HFF-Myc (cell line): ENCODE measurements at regions not wholly inside any gene's neighbourhood (a gene's known extent, or its start where the extent isn't known, plus 50 kb on each side); places are given as distances from the start of the nearest gene placed in this dataset.

ENCODE experiments used
- DNase-seq: peaks from one replicate; pipeline ENCODE4 v3.0.0-alpha.2; 2011; ENCODE audit warnings: low read depth; ENCODE audit errors: extremely low read depth
- H3K4me3 ChIP-seq: replicated peaks from 2 replicates; pipeline ENCODE4 v1.5.1; 2011; ENCODE audit warnings: low read depth, mild to moderate bottlenecking, control low read depth, low read length
- TF ChIP-seq, protein P1 (sequence below): IDR thresholded peaks from 2 replicates; pipeline ENCODE4 v1.5.1; 2012; ENCODE audit warnings: mild to moderate bottlenecking, low read depth, low read length, control low read depth; ENCODE audit errors: missing control alignments

DNA sequence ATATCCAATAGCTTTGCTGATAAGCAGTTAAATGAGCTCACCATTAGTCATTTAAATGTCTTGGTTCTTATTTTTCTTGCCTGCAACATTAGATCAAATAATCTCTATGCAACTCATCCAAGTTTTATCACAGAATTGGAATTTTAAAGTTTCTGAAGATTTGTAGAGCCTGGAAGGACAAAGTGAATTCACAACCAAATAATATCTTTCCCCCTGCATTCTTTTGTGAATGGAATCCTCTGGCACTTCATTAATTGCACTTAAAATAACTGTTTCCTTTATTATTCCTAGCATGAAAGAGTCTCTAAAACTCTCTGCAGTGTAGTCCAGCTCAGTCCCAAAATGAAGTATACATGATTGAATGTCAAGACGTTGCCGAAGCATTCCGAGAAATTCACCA lies 345.6 kb upstream of the TGFBR2 start:
- TF ChIP-seq, protein P1, sequence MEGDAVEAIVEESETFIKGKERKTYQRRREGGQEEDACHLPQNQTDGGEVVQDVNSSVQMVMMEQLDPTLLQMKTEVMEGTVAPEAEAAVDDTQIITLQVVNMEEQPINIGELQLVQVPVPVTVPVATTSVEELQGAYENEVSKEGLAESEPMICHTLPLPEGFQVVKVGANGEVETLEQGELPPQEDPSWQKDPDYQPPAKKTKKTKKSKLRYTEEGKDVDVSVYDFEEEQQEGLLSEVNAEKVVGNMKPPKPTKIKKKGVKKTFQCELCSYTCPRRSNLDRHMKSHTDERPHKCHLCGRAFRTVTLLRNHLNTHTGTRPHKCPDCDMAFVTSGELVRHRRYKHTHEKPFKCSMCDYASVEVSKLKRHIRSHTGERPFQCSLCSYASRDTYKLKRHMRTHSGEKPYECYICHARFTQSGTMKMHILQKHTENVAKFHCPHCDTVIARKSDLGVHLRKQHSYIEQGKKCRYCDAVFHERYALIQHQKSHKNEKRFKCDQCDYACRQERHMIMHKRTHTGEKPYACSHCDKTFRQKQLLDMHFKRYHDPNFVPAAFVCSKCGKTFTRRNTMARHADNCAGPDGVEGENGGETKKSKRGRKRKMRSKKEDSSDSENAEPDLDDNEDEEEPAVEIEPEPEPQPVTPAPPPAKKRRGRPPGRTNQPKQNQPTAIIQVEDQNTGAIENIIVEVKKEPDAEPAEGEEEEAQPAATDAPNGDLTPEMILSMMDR = no peak
- H3K4me3 ChIP-seq = no peak overlapping the region
- no peak for DNase-seq

DNA sequence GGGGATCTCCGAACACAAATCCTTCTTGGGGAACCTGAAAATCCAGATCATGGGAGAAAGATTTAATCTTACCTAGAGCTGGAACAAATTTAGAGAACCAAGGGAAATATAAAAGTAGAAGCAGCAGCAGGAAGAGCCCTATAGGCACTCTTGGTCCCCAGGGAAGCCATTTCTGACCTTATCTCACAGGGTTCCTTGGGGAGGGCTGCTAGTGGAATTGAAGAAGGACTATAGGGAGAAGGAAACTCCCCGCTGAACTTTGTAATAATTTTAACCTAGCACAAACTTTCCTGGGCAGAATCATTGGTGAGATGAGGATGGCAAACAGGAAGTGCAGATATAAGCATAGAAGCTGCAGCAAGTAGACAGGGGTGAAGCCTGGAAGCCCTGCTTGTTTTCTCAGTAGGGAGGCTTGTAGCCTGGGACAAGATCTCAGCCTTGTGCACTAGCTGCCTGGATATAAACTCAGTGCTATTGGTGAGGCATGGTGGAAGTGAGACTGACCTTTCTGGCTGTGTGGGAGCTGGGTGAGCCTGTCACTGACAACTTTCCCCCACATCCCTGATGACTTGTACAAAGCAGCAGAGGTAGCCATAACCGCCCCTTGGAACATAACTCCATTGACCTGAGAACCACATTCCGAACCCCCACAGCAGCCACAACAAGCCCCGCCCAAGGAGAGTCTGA lies 343.0 kb upstream of the TGFBR2 start:
- no peak overlapping the region for H3K4me3 ChIP-seq
- DNase-seq = no peak
- TF ChIP-seq, protein P1 = no peak

DNA sequence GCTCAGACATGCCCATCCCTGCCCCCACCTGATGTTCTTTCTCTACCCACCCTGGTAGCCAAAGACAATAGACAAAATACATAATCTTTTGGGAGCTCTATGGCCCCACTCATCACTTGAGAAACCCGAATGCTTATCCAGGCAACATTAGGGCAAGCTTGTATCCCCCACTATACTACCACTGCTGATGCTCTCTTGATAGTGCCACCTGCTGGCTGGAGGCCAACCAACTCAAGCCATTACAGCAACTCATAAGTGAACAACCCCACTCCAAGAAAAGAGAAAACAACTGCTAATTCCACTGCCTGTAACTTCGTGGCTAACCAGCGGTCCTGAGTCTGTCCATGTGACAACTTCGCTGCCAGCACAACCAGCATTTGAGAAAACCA lies 342.5 kb upstream of the TGFBR2 start:
- DNase-seq = no peak
- TF ChIP-seq, protein P1 = no peak
- H3K4me3 ChIP-seq = no peak overlapping the region

DNA sequence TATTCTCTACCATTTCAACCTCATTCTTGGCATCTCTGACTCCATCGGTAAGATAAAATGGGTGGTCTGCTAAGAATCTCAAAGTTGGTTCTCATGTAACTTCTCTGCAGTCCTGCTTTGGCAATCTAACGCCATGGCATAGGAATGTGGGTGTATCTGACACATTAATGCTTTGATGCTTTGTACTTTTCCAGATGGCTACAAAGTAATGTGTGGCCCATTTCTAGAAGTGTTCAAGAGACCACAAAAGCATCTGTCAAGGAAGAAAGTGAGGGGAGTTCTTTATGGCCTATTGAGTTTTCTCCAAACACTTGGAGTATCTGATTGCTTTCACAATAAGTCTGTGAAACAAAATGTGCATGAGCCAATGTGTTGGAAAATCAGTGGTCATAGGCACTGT lies 339.9 kb upstream of the TGFBR2 start:
- H3K4me3 ChIP-seq = no peak overlapping the region
- TF ChIP-seq, protein P1 = no peak
- DNase-seq = no peak

DNA sequence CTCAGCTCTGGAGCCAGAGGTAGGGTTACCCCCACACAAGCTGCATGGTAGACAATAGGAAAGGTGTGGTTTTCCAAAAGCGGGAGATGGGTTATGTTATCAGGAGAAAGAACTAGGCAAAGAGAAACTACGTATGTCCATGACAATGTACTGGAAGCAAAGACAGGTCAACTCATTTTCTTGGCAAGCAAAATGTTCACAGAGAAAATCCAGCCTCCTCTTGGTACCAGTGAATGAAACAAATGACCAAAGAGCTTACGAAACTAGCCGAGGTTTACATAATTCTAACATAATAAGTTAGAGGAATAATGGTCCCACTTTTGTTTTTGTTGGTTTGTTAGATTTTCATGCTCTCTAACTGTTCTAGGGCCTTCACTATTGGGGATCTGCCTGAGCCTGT lies 338.1 kb upstream of the TGFBR2 start:
- TF ChIP-seq, protein P1 = no peak
- no peak overlapping the region for H3K4me3 ChIP-seq
- no peak for DNase-seq

DNA sequence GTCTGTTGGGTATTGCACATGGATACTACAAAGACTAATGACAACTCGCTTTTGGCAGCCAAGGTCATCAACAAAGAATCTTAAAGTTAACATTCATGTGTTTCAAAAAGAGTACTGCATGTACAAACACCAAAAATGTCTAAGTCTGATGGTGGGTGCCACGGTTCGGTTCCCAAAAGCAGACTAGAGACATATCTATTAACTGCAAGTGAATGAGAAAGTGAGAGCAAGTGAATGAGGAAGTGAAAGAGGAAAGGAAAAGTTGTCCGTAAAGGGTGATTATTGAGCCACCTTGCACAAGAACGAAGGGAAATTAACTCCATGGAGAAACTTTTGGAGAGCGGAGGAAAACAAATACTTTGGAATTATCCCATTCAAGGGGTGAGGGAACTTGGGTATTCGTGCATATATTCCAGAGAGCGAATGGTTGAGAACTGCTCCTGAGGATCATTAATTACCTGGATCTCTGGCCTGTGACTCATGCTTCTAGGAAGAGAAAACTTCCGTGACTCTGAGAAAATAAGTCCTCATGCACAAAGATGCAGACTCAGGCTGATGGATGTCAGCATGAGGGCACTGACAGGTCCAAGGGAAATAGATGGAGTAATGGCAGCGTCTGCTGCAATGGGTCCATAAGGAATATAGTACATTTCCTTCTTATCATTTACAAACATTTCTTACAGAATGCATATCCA lies 336.5 kb upstream of the TGFBR2 start:
- TF ChIP-seq, protein P1 = no peak
- DNase-seq = no peak
- no peak overlapping the region for H3K4me3 ChIP-seq

DNA sequence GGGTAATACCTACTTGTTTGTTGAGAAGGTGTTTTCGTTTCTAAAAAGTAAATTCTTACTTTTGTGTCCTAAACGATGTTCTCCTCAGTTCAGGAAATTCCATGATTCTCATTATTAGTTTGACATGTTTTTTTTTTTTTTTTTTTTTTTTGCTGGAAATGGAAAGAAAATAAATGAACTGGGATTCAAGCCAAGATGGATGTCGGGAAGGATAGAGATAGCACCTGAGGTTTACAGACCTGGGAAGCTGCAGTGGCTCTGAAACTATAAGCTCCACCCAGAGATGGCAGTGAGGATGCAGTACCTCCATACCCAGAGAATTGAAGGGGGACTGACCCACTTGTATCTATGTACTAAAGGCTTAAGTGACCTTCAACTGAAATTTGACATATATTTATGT lies 334.6 kb upstream of the TGFBR2 start:
- no peak overlapping the region for H3K4me3 ChIP-seq
- no peak for DNase-seq
- TF ChIP-seq, protein P1 = no peak
